ENCODE measurements at regions not wholly inside any gene's neighbourhood (a gene's known extent, or its start where the extent isn't known, plus 50 kb on each side); places are given as distances from the start of the nearest gene placed in this dataset.

DNA sequence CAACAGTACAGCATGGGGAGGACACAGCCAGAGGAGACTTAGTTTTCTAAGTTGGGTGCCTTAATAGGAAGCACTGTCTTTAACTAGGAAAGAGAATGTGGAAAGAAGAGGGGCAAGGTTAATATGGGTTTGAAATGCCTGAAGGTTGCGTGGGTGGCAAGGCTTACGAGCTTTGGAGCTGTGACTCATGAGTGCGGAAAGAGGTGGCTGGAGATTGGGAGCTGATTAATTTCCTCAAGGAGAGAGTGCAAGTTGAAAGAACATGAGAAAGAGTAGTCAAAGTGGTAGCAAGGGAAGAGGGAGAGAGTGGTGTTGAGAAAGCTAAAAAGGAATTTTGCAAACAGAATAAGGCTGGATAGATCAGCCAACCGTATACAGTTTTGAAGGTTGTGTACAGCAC lies 157.5 kb upstream of the ADRA1D start:
- no peak overlapping the region for H3K27ac Mint-ChIP-seq
- no peak for DNase-seq
- ChIA-PET CTCF (no interaction called here), POLR2A (no interaction called here)
- H3K4me3 Mint-ChIP-seq: no peak overlapping the region
- H3K36me3 Mint-ChIP-seq (ENCODE audit: low read depth): no peaks in the 10 kb centered on the region
- H3K27me3 Mint-ChIP-seq (ENCODE audit: low read depth): peaks cover 8% of the 10 kb centered on the region
- H3K4me1 Mint-ChIP-seq (ENCODE audit: low read depth): no peaks in the 10 kb centered on the region
- ATAC-seq: no peak
- no peaks in the 10 kb centered on the region for H3K9me3 Mint-ChIP-seq (ENCODE audit: insufficient read depth)

DNA sequence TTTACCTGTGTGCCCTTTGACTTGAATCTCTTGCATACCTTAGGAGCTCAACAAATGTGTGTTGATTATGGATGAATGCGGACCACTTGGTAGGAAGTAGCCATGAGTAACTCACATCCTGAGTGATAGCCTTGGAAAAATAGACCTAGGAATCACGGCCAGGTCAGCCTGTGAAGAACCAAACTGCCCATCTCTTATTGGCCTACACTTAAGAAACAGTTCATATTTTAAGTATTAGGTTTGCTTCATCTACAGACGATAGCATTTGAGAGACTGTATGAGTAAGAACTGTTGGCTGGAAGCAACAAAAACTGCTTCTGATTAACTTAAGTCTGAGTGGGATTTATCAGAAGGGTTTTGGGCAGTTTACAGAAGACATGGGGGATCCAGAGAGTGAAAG lies 152.5 kb upstream of the ADRA1D start:
- H3K4me1 Mint-ChIP-seq (ENCODE audit: low read depth): no peaks in the 10 kb centered on the region
- H3K36me3 Mint-ChIP-seq (ENCODE audit: low read depth): no peaks in the 10 kb centered on the region
- H3K27me3 Mint-ChIP-seq (ENCODE audit: low read depth): peaks cover 26% of the 10 kb centered on the region
- DNase-seq (no peak), ATAC-seq (no peak)
- POLR2A ChIA-PET: no interaction called here
- H3K27ac Mint-ChIP-seq: no peak overlapping the region
- H3K9me3 Mint-ChIP-seq (ENCODE audit: insufficient read depth): no peaks in the 10 kb centered on the region
- CTCF ChIA-PET: interaction anchor here (1.1 kb wide), 1 partner anchor 26 kb away, joined by 3 read pairs; no protein-coding TSS in a partner anchor
- H3K4me3 Mint-ChIP-seq: no peak overlapping the region

DNA sequence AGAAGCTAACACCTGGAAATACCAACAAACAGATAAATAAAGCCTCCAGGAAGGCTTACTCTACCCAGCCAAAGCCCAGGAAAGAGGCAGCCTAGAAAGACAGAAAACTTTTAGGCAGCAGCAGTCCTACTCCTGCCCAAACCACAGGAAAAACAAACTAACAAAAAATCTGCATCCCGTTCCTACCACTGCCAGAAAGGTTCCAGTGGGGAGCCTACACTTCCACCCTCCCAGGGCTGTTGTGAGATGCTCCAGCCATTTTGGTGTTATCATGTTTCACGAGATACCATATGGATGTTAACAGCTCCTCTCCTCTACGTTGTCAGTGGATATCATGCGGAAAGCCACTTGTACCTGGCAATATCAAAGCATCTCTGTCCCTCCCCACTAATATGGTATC lies 135.9 kb upstream of the ADRA1D start:
- no peak for ATAC-seq
- DNase-seq: no peak
- Mint-ChIP-seq H3K4me3 (no peak overlapping the region), H3K4me1 (ENCODE audit: low read depth) (no peaks in the 10 kb centered on the region), H3K9me3 (ENCODE audit: insufficient read depth) (no peaks in the 10 kb centered on the region), H3K27ac (no peak overlapping the region), H3K27me3 (ENCODE audit: low read depth) (peaks cover 22% of the 10 kb centered on the region), H3K36me3 (ENCODE audit: low read depth) (no peaks in the 10 kb centered on the region)
- ChIA-PET POLR2A (no interaction called here), CTCF (no interaction called here)

GRCh38 chr20:4383961-4384360 lies 134.9 kb upstream of the ADRA1D start:
- no peak overlapping the region for H3K4me3 Mint-ChIP-seq
- POLR2A ChIA-PET: no interaction called here
- no peak overlapping the region for H3K27ac Mint-ChIP-seq
- H3K27me3 Mint-ChIP-seq (ENCODE audit: low read depth): peaks cover 28% of the 10 kb centered on the region
- DNase-seq (no peak), ATAC-seq (no peak)
- no peaks in the 10 kb centered on the region for H3K4me1 Mint-ChIP-seq (ENCODE audit: low read depth)
- CTCF ChIA-PET: no interaction called here
- no peaks in the 10 kb centered on the region for H3K36me3 Mint-ChIP-seq (ENCODE audit: low read depth)
- no peaks in the 10 kb centered on the region for H3K9me3 Mint-ChIP-seq (ENCODE audit: insufficient read depth)

GRCh38 chr20:4375881-4376280 lies 126.8 kb upstream of the ADRA1D start:
- ChIA-PET POLR2A (no interaction called here), CTCF (interaction anchor here (1.0 kb wide), 1 partner anchor 26 kb away, joined by 3 read pairs; no protein-coding TSS in a partner anchor)
- DNase-seq (no peak), ATAC-seq (no peak)
- H3K4me3 Mint-ChIP-seq: no peak overlapping the region
- H3K27ac Mint-ChIP-seq: no peak overlapping the region
- peaks cover 2% of the 10 kb centered on the region for H3K36me3 Mint-ChIP-seq (ENCODE audit: low read depth)
- peaks cover 26% of the 10 kb centered on the region for H3K27me3 Mint-ChIP-seq (ENCODE audit: low read depth)
- H3K9me3 Mint-ChIP-seq (ENCODE audit: insufficient read depth): no peaks in the 10 kb centered on the region
- peaks cover 11% of the 10 kb centered on the region for H3K4me1 Mint-ChIP-seq (ENCODE audit: low read depth)

GRCh38 chr20:4373454-4373853 lies 124.4 kb upstream of the ADRA1D start:
- Mint-ChIP-seq H3K27me3 (ENCODE audit: low read depth) (peaks cover 11% of the 10 kb centered on the region), H3K36me3 (ENCODE audit: low read depth) (peaks cover 20% of the 10 kb centered on the region), H3K4me3 (no peak overlapping the region), H3K9me3 (ENCODE audit: insufficient read depth) (no peaks in the 10 kb centered on the region), H3K4me1 (ENCODE audit: low read depth) (peaks cover 34% of the 10 kb centered on the region), H3K27ac (no peak overlapping the region)
- ATAC-seq (no peak), DNase-seq (no peak)
- POLR2A ChIA-PET: no interaction called here
- CTCF ChIA-PET: no interaction called here

DNA sequence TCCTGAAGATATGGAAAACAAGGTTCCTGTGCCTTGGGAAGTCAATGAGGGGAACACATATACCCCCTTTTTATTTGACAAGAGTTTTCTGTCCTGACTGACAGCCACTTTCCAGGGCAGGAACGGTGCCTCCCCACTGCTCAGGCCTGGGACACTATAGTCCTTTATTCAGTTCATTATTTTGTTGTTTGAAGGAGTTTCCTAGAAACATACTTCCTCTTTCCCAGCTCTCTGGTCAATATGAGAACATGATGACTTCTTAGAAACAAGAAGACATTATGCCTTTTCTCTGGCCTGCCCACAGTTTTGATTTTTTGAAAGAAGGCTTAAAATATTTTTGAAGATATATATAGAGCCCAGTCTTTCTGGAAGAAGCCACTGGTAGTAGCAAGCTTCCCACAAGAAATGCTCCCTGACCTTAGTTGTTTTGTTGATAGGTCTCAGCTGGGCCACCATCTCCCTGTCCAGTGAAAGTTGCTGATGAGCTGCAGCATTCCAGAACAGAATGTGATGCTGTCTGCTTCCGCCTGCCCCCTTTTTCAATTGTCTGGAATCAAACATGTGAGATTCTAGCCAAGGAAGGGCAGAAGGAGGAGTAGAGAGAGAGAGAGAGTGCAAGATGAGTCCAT lies 122.7 kb upstream of the ADRA1D start:
- peaks cover 34% of the 10 kb centered on the region for H3K4me1 Mint-ChIP-seq (ENCODE audit: low read depth)
- no peak overlapping the region for H3K27ac Mint-ChIP-seq
- DNase-seq (no peak), ATAC-seq (no peak)
- no peaks in the 10 kb centered on the region for H3K9me3 Mint-ChIP-seq (ENCODE audit: insufficient read depth)
- H3K36me3 Mint-ChIP-seq (ENCODE audit: low read depth): peaks cover 29% of the 10 kb centered on the region
- no peak overlapping the region for H3K4me3 Mint-ChIP-seq
- ChIA-PET CTCF (no interaction called here), POLR2A (no interaction called here)
- peaks cover 6% of the 10 kb centered on the region for H3K27me3 Mint-ChIP-seq (ENCODE audit: low read depth)

DNA sequence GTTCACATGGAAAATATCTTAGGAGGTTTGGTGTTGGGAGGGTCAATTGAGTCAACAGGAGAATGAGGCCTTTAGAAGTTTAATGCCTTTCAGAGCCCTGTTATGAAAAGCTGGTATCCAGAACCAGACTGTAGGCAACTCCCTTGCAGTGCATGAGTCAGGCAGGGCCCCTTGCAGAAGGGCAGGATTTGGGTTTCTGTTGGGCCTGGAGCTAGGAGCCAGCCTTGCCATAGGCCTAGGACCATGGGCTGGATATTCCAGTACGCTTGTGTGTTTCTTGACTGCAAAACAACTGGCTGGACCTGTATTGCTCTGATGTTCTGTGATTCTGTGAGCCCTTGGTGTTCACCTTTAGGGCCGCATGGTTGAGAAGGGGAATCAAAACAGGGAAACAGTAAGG lies 121.8 kb upstream of the ADRA1D start:
- Mint-ChIP-seq H3K27me3 (ENCODE audit: low read depth) (peaks cover 3% of the 10 kb centered on the region), H3K4me3 (no peak overlapping the region), H3K9me3 (ENCODE audit: insufficient read depth) (no peaks in the 10 kb centered on the region), H3K36me3 (ENCODE audit: low read depth) (peaks cover 29% of the 10 kb centered on the region), H3K4me1 (ENCODE audit: low read depth) (peaks cover 34% of the 10 kb centered on the region), H3K27ac (no peak overlapping the region)
- CTCF ChIA-PET: no interaction called here
- ATAC-seq: no peak
- POLR2A ChIA-PET: no interaction called here
- no peak for DNase-seq

GRCh38 chr20:4369798-4370124 lies 120.7 kb upstream of the ADRA1D start:
- peak; percentile 72 for DNase-seq
- H3K27me3 Mint-ChIP-seq (ENCODE audit: low read depth): no peaks in the 10 kb centered on the region

GRCh38 chr20:4369119-4369797 lies 120.2 kb upstream of the ADRA1D start:
- Mint-ChIP-seq H3K36me3 (ENCODE audit: low read depth) (peaks cover 29% of the 10 kb centered on the region), H3K4me3 (no peak overlapping the region), H3K9me3 (ENCODE audit: insufficient read depth) (no peaks in the 10 kb centered on the region), H3K4me1 (ENCODE audit: low read depth) (peaks cover 34% of the 10 kb centered on the region), H3K27ac (peak overlapping the region; percentile 93), H3K27me3 (ENCODE audit: low read depth) (no peaks in the 10 kb centered on the region)
- DNase-seq (no peak), ATAC-seq (no peak)
- POLR2A ChIA-PET: interaction anchor here (1.2 kb wide), 1 partner anchor 9 kb away, joined by 3 read pairs; no protein-coding TSS in a partner anchor
- CTCF ChIA-PET: no interaction called here

More at GRCh38 chr20:4369798-4370124, 120.7 kb upstream of the ADRA1D start:
- Mint-ChIP-seq H3K4me1 (ENCODE audit: low read depth) (peaks cover 34% of the 10 kb centered on the region), H3K9me3 (ENCODE audit: insufficient read depth) (no peaks in the 10 kb centered on the region), H3K27ac (peak overlapping the region; percentile 93), H3K36me3 (ENCODE audit: low read depth) (peaks cover 29% of the 10 kb centered on the region), H3K4me3 (no peak overlapping the region)
- POLR2A ChIA-PET: interaction anchor here (1.2 kb wide), 1 partner anchor 9 kb away, joined by 3 read pairs; no protein-coding TSS in a partner anchor
- peak; percentile 92 for ATAC-seq
- CTCF ChIA-PET: no interaction called here

- Mint-ChIP-seq H3K4me3 (no peak overlapping the region), H3K9me3 (ENCODE audit: insufficient read depth) (no peaks in the 10 kb centered on the region)
- CTCF ChIA-PET: interaction anchor here (1.3 kb wide), 1 partner anchor 8 kb away, joined by 3 read pairs; no protein-coding TSS in a partner anchor
Measured at GRCh38 chr20:4366076-4366475, 117.0 kb upstream of the ADRA1D start.

GRCh38 chr20:4358552-4358951 lies 109.5 kb upstream of the ADRA1D start:
- Mint-ChIP-seq H3K27me3 (ENCODE audit: low read depth) (peaks cover 15% of the 10 kb centered on the region), H3K4me1 (ENCODE audit: low read depth) (no peaks in the 10 kb centered on the region), H3K27ac (no peak overlapping the region), H3K36me3 (ENCODE audit: low read depth) (no peaks in the 10 kb centered on the region), H3K4me3 (no peak overlapping the region), H3K9me3 (ENCODE audit: insufficient read depth) (no peaks in the 10 kb centered on the region)
- CTCF ChIA-PET: interaction anchor here (0.9 kb wide), 1 partner anchor 8 kb away, joined by 3 read pairs; no protein-coding TSS in a partner anchor
- DNase-seq (no peak), ATAC-seq (no peak)
- POLR2A ChIA-PET: no interaction called here

More at GRCh38 chr20:4366076-4366475, 117.0 kb upstream of the ADRA1D start:
- ATAC-seq (no peak), DNase-seq (no peak)
- H3K27me3 Mint-ChIP-seq (ENCODE audit: low read depth): no peaks in the 10 kb centered on the region
- POLR2A ChIA-PET: no interaction called here
- no peak overlapping the region for H3K27ac Mint-ChIP-seq
- H3K4me1 Mint-ChIP-seq (ENCODE audit: low read depth): peaks cover 25% of the 10 kb centered on the region
- H3K36me3 Mint-ChIP-seq (ENCODE audit: low read depth): peaks cover 29% of the 10 kb centered on the region

All from activated CD8-positive, alpha-beta T cell treated with anti-CD3 and anti-CD28 coated beads, Interleukin-2, amount 10 ng/mL, durations not matched to agents 7 days and 5 days (primary cell).